ENCODE measurements at regions not wholly inside any gene's neighbourhood (a gene's known extent, or its start where the extent isn't known, plus 50 kb on each side); places are given as distances from the start of the nearest gene placed in this dataset.

GRCh38 chr12:58388261-58388660 is 446.9 kb downstream of the ATP23 start:
- DNase-seq (ENCODE audit: low read depth), result no peak
- TF ChIP-seq CTCF (IDR thresholded peaks at IDR 0.05; ENCODE audit: insufficient read depth, low read depth, low read length), result no peak
- H3K4me3 ChIP-seq (ENCODE audit: low read depth, low read length), result no peak overlapping the region

- no peak overlapping the region for H3K4me3 ChIP-seq (ENCODE audit: low read depth, low read length)
- no peak for TF ChIP-seq CTCF (IDR thresholded peaks at IDR 0.05; ENCODE audit: insufficient read depth, low read depth, low read length)
- DNase-seq (ENCODE audit: low read depth), result no peak
These were observed 451.8 kb downstream of the ATP23 start for GRCh38 chr12:58393152-58393551.

GRCh38 chr12:58395056-58395455 is 453.7 kb downstream of the ATP23 start:
- no peak for TF ChIP-seq CTCF (IDR thresholded peaks at IDR 0.05; ENCODE audit: insufficient read depth, low read depth, low read length)
- no peak overlapping the region for H3K4me3 ChIP-seq (ENCODE audit: low read depth, low read length)
- DNase-seq (ENCODE audit: low read depth), result no peak

GRCh38 chr12:58395470-58395869 is 454.1 kb downstream of the ATP23 start:
- no peak for TF ChIP-seq CTCF (IDR thresholded peaks at IDR 0.05; ENCODE audit: insufficient read depth, low read depth, low read length)
- no peak overlapping the region for H3K4me3 ChIP-seq (ENCODE audit: low read depth, low read length)
- DNase-seq (ENCODE audit: low read depth), result no peak

- no peak for TF ChIP-seq CTCF (IDR thresholded peaks at IDR 0.05; ENCODE audit: insufficient read depth, low read depth, low read length)
- no peak overlapping the region for H3K4me3 ChIP-seq (ENCODE audit: low read depth, low read length)
- DNase-seq (ENCODE audit: low read depth), result no peak
These were observed 454.9 kb downstream of the ATP23 start for GRCh38 chr12:58396239-58396638.

GRCh38 chr12:58405363-58405762 is 464.0 kb downstream of the ATP23 start:
- TF ChIP-seq CTCF (IDR thresholded peaks at IDR 0.05; ENCODE audit: insufficient read depth, low read depth, low read length), result no peak

GRCh38 chr12:58408516-58408915 is 467.1 kb downstream of the ATP23 start:
- DNase-seq (ENCODE audit: low read depth), result no peak
- TF ChIP-seq CTCF (IDR thresholded peaks at IDR 0.05; ENCODE audit: insufficient read depth, low read depth, low read length), result no peak
- H3K4me3 ChIP-seq (ENCODE audit: low read depth, low read length), result no peak overlapping the region

More at GRCh38 chr12:58405363-58405762, 464.0 kb downstream of the ATP23 start:
- no peak overlapping the region for H3K4me3 ChIP-seq (ENCODE audit: low read depth, low read length)
- no peak for DNase-seq (ENCODE audit: low read depth)

Data from fibroblast of villous mesenchyme (primary cell).